22Rv1 (cell line): ENCODE measurements at regions not wholly inside any gene's neighbourhood (a gene's known extent, or its start where the extent isn't known, plus 50 kb on each side); places are given as distances from the start of the nearest gene placed in this dataset.

Experiments used
- ZFX ChIP-seq: fragments of 450-650 bp; IDR thresholded peaks from 2 replicates; pipeline ENCODE4 v1.6.1; 2017; ENCODE audit warnings: antibody characterized with exemption, borderline replicate concordance
- TF ChIP-seq, protein P1 (sequence below): fragments of 450-650 bp; IDR thresholded peaks from 2 replicates; pipeline ENCODE4 v1.5.1; 2017; ENCODE audit warnings: mild to moderate bottlenecking

DNA sequence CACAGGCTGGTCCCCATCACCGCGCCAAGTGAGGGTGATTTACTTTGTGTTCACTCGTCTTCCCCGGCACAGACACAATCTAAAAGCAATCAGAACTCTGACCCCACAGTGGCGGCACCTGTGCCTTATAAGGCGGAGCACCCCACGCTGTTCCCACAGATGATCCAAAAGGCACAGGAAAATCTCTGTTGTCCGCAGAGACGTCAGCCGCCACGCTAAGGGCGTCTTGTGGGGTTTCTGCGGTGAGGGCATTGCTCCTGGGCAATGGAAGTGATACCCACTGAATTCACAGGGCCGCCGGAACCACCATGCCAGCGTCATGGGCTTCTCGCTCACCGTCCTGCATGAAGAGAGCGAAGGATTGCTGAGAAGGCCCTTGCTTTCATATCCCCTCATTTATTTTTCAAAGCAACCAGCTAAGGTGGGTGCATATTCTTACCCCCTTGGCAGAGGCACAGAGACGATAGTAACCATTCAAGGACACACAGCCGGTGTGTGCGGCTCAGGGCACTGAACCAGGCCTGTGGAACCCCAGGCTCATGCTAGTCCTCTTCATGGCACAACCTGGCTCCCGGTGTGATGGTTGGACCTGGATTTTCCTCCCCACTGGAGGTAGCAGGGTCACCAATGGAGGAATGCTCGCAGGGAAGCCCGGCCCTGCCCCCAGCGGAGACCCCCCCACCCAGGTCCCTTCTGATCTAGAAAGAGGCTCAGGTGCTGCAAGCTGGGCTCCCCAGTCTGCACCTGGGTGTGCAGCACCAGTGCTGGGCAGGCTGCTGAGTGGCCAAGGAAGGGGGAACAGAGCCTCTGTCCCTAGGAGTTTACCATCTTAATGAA, 279.0 kb downstream of the TCERG1L start:
- TF ChIP-seq, protein P1, sequence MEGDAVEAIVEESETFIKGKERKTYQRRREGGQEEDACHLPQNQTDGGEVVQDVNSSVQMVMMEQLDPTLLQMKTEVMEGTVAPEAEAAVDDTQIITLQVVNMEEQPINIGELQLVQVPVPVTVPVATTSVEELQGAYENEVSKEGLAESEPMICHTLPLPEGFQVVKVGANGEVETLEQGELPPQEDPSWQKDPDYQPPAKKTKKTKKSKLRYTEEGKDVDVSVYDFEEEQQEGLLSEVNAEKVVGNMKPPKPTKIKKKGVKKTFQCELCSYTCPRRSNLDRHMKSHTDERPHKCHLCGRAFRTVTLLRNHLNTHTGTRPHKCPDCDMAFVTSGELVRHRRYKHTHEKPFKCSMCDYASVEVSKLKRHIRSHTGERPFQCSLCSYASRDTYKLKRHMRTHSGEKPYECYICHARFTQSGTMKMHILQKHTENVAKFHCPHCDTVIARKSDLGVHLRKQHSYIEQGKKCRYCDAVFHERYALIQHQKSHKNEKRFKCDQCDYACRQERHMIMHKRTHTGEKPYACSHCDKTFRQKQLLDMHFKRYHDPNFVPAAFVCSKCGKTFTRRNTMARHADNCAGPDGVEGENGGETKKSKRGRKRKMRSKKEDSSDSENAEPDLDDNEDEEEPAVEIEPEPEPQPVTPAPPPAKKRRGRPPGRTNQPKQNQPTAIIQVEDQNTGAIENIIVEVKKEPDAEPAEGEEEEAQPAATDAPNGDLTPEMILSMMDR: no peak
- no peak for TF ChIP-seq ZFX
